Natural killer cell (primary cell): ENCODE measurements at regions not wholly inside any gene's neighbourhood (a gene's known extent, or its start where the extent isn't known, plus 50 kb on each side); places are given as distances from the start of the nearest gene placed in this dataset.
A peak's percentile ranks its signal among the peaks of the same experiment; 100 is the strongest.
"Not testable (repeated sequence)": the region's sequence is repeated elsewhere in the genome, so short reads cannot be mapped to it uniquely, and the experiment has no call there.

Experiments
- ATAC-seq, 3 donors: fragments of 150-1000 bp in 2 of 3; fragments of 200-7000 bp in 1 of 3; cut with Tn5 transposase; 1 replicate in 1 of 3; 2 replicates in 2 of 3; pipeline ENCODE4 v1.10.0; 2021; ENCODE audit warnings: mild to moderate bottlenecking in 2 of 3, moderate library complexity in 2 of 3
- DNase-seq, 2 donors: peaks; one replicate each; pipeline versions ENCODE4 v3.0.0 to v3.0.0-alpha.2; 2013 to 2021; ENCODE audit warnings: mixed read lengths in 1 of 2
- H3K27ac ChIP-seq: one replicate; pipeline ENCODE4 v1.5.1; 2013; ENCODE audit warnings: mild to moderate bottlenecking, low read length
- H3K27me3 ChIP-seq: one replicate; pipeline ENCODE4 v1.6.1; 2013; ENCODE audit warnings: low read length; ENCODE audit not compliant: control insufficient read depth, insufficient read depth
- H3K36me3 ChIP-seq: one replicate; pipeline ENCODE4 v1.6.1; 2013; ENCODE audit warnings: low read length; ENCODE audit not compliant: control insufficient read depth, insufficient read depth
- H3K4me1 ChIP-seq: one replicate; pipeline ENCODE4 v1.6.1; 2013; ENCODE audit warnings: low read length; ENCODE audit not compliant: control insufficient read depth, insufficient read depth
- H3K4me3 ChIP-seq: one replicate; pipeline ENCODE4 v1.5.1; 2013; ENCODE audit warnings: low read length
- H3K9me3 ChIP-seq: one replicate; pipeline ENCODE4 v1.6.1; 2013; ENCODE audit warnings: low read length; ENCODE audit not compliant: control insufficient read depth, insufficient read depth
- H3K27ac Mint-ChIP-seq, 2 donors: one replicate each; pipeline ENCODE4 v1.8.0; 2022; ENCODE audit warnings: mild to moderate bottlenecking in 2 of 2, mixed read lengths in 2 of 2, moderate library complexity in 1 of 2
- H3K27me3 Mint-ChIP-seq, 2 donors: one replicate each; pipeline ENCODE4 v1.8.0; 2022; ENCODE audit warnings: low read depth in 2 of 2, mixed read lengths in 2 of 2
- H3K36me3 Mint-ChIP-seq: one replicate; pipeline ENCODE4 v1.8.0; 2022; ENCODE audit warnings: mixed read lengths
- H3K4me1 Mint-ChIP-seq, 2 donors: one replicate each; pipeline ENCODE4 v1.8.0; 2022; ENCODE audit warnings: mixed read lengths in 2 of 2
- H3K4me3 Mint-ChIP-seq: one replicate; pipeline ENCODE4 v1.8.0; 2022; ENCODE audit warnings: mild to moderate bottlenecking, moderate library complexity, mixed read lengths
- H3K9me3 Mint-ChIP-seq, 2 donors: one replicate each; pipeline ENCODE4 v1.8.0; 2022; ENCODE audit warnings: mixed read lengths in 2 of 2
- WGBS: methylation state at CpG from one replicate; pipeline ENCODE4 v1.1.7; 2013; ENCODE audit warnings: missing lambda C conversion rate; ENCODE audit not compliant: insufficient coverage; 5-methylcytosine and 5-hydroxymethylcytosine counted together
- intact Hi-C: fragments of 100-400 bp; cut with micrococcal nuclease; formaldehyde crosslinking; loops from one replicate; pipeline ENCODE4 v1.14.2; 2022

DNA sequence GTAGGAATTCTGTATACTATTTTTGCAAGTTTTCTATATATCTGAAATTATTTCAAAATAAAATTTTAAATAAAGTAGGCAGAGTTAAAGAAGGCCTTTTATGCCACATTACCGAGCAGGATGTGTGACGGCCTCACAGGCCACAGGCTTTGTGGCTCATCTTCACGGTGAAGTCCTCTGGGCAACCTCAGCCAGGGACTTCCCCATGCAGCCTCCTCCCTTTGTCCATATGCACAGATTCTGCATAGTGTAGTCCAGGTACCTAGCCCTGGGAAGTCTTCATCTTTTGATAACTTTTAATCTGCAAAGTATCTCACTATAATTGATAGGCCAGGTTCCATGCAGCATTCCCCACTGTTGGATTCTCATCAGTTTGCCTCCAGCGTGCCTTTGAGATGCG lies 62.8 kb downstream of the ARHGAP11B start:
- intact Hi-C loops, H3K4me3 Mint-ChIP-seq, H3K9me3 Mint-ChIP-seq, H3K27me3 Mint-ChIP-seq, H3K27me3 ChIP-seq, H3K9me3 ChIP-seq, H3K4me3 ChIP-seq, DNase-seq, H3K36me3 Mint-ChIP-seq, H3K4me1 ChIP-seq, H3K27ac Mint-ChIP-seq, H3K36me3 ChIP-seq, H3K27ac ChIP-seq, H3K4me1 Mint-ChIP-seq: not testable (repeated sequence)
- 45% methylated on average over 3 of the region's 5 CpGs for WGBS
- ATAC-seq, result peak in 1 of 3 donors; percentile 43

- H3K27ac ChIP-seq, H3K4me3 Mint-ChIP-seq, H3K27me3 ChIP-seq, H3K27ac Mint-ChIP-seq, H3K9me3 ChIP-seq, H3K4me1 ChIP-seq, H3K27me3 Mint-ChIP-seq, H3K4me3 ChIP-seq, H3K36me3 ChIP-seq, H3K4me1 Mint-ChIP-seq, H3K36me3 Mint-ChIP-seq, DNase-seq, H3K9me3 Mint-ChIP-seq, intact Hi-C loops: not testable (repeated sequence)
- peak in 1 of 3 donors; percentile 27 for ATAC-seq
- no CpG with 5 or more reads among the region's 2 CpGs for WGBS
These were observed 64.2 kb downstream of the ARHGAP11B start for GRCh38 chr15:30690153-30690552.

GRCh38 chr15:30695811-30696210 lies 69.9 kb downstream of the ARHGAP11B start:
- H3K27me3 Mint-ChIP-seq, H3K4me3 Mint-ChIP-seq, H3K9me3 ChIP-seq, H3K27ac ChIP-seq, H3K27me3 ChIP-seq, intact Hi-C loops, H3K27ac Mint-ChIP-seq, H3K36me3 ChIP-seq, H3K4me3 ChIP-seq, DNase-seq, H3K36me3 Mint-ChIP-seq, H3K4me1 Mint-ChIP-seq, H3K4me1 ChIP-seq, H3K9me3 Mint-ChIP-seq, ATAC-seq: not testable (repeated sequence)
- WGBS, result no CpG with 5 or more reads among the region's 3 CpGs

- H3K4me3 ChIP-seq, H3K27ac Mint-ChIP-seq, H3K4me3 Mint-ChIP-seq, H3K4me1 ChIP-seq, H3K9me3 Mint-ChIP-seq, H3K36me3 Mint-ChIP-seq, intact Hi-C loops, H3K9me3 ChIP-seq, H3K27me3 ChIP-seq, H3K27ac ChIP-seq, H3K4me1 Mint-ChIP-seq, H3K36me3 ChIP-seq, H3K27me3 Mint-ChIP-seq: not testable (repeated sequence)
- ATAC-seq (peak in 1 of 3 donors; percentile 45), DNase-seq (peak in 1 of 2 donors; percentile 9)
- 96% methylated on average over 5 of the region's 15 CpGs for WGBS
These were observed 70.7 kb downstream of the ARHGAP11B start for GRCh38 chr15:30696439-30697314.

- not testable (repeated sequence) for H3K27ac ChIP-seq
- peak in 1 of 2 donors; percentile 29 for DNase-seq
- 50% methylated on average over 1 of the region's 3 CpGs for WGBS
These were observed 71.4 kb downstream of the ARHGAP11B start for GRCh38 chr15:30697315-30697685.

GRCh38 chr15:30700006-30700597 lies 74.2 kb downstream of the ARHGAP11B start:
- H3K4me1 ChIP-seq, H3K4me3 Mint-ChIP-seq, H3K27ac Mint-ChIP-seq, intact Hi-C loops, DNase-seq, H3K9me3 ChIP-seq, H3K4me3 ChIP-seq, ATAC-seq, H3K27ac ChIP-seq, H3K9me3 Mint-ChIP-seq, H3K27me3 Mint-ChIP-seq, H3K27me3 ChIP-seq, H3K36me3 Mint-ChIP-seq, H3K36me3 ChIP-seq, H3K4me1 Mint-ChIP-seq: not testable (repeated sequence)
- WGBS, result no CpG with 5 or more reads among the region's 7 CpGs

More at GRCh38 chr15:30697315-30697685, 71.4 kb downstream of the ARHGAP11B start:
- H3K4me3 ChIP-seq, H3K9me3 Mint-ChIP-seq, H3K9me3 ChIP-seq, H3K4me1 ChIP-seq, H3K36me3 ChIP-seq, intact Hi-C loops, H3K27me3 ChIP-seq, H3K27ac Mint-ChIP-seq, H3K36me3 Mint-ChIP-seq, H3K27me3 Mint-ChIP-seq, H3K4me3 Mint-ChIP-seq, H3K4me1 Mint-ChIP-seq: not testable (repeated sequence)
- peak; percentile 34 to 66 (median 57) for ATAC-seq

- H3K27ac ChIP-seq, H3K27me3 ChIP-seq, DNase-seq, H3K36me3 ChIP-seq, ATAC-seq, intact Hi-C loops, H3K4me3 ChIP-seq, H3K36me3 Mint-ChIP-seq, H3K4me3 Mint-ChIP-seq, H3K27ac Mint-ChIP-seq, H3K9me3 Mint-ChIP-seq, H3K9me3 ChIP-seq, H3K27me3 Mint-ChIP-seq, H3K4me1 Mint-ChIP-seq, H3K4me1 ChIP-seq: not testable (repeated sequence)
- WGBS, result 95% methylated on average over 7 of the region's 9 CpGs
These were observed 82.2 kb downstream of the ARHGAP11B start for GRCh38 chr15:30707976-30708685.
